Activated CD4-positive, alpha-beta T cell treated with anti-CD3 and anti-CD28 coated beads, Interleukin-2, amount 50 U/mL, for 4 hours (primary cell): ENCODE measurements at regions not wholly inside any gene's neighbourhood (a gene's known extent, or its start where the extent isn't known, plus 50 kb on each side); places are given as distances from the start of the nearest gene placed in this dataset.

ENCODE experiments used
- DNase-seq, 2 experiments: peaks; one replicate each; pipeline ENCODE4 v3.0.0-alpha.2; 2020

DNA sequence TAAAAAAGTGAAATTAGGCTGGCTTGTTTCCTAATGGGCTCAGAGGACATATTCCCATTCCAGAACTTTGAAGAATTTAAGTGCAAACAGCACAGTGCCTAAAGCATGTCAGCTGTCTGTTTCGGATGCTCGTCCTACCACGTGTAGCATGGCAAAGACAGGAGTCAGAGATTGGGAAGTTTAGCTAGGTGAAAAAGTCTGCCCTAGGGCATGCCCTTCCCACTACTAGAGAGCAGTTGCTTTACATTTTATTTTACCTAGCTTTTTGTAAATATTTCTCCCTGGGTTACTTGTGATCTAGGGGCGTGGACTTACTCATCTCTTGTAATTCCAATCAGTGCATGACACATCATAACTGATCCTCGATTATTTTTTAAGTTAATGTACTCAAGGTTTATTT, 111.1 kb downstream of the LMO4 start:
- DNase-seq, result no peak

DNA sequence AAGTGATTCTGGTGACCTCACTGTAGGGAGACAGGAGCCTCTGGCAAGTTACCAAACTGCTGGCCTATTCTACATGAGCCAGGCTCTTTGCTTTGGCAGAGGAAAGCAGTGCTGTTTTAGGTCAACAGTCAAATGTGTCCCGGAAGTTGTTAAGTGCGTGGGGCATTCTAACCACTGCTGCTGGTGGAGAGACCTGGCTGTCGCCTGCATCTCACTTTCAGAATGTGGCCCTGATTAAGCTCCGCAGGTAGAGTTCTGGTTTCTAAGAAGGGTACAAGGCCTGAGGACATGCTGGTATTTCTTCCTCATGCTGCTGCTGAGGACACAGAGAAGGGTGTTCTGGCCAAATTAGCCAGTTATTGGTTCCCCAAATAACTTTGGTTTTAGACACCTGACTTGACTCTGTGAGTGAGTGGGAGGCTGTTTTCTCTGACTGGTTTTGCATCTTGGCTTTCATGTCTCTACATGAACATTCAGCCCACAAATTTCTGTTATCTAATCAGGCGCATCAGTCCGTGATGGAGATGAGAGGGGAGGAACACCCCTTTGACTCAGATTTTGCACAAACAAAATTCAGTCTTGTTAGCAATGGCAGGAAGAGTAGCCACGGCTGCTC, 120.8 kb downstream of the LMO4 start:
- no peak for DNase-seq

DNA sequence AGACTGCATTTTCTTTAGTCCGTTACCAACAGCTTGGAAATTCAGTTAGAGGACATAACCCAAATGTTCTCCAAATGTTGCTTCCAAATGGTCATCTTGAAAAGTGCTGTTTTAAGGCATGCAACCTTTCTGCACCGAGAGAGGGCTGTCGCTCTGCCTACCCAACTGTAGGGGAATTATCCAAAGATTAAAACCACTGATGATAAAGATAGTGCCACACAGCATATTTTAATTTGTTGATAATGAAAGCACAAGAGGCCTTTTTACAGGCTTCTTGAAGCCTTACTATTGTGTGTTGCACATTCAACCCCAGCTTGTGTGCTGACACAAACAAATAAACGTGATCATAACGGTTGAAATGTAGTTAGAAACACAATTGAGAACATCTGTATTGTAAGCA, 121.5 kb downstream of the LMO4 start:
- DNase-seq, result no peak

DNA sequence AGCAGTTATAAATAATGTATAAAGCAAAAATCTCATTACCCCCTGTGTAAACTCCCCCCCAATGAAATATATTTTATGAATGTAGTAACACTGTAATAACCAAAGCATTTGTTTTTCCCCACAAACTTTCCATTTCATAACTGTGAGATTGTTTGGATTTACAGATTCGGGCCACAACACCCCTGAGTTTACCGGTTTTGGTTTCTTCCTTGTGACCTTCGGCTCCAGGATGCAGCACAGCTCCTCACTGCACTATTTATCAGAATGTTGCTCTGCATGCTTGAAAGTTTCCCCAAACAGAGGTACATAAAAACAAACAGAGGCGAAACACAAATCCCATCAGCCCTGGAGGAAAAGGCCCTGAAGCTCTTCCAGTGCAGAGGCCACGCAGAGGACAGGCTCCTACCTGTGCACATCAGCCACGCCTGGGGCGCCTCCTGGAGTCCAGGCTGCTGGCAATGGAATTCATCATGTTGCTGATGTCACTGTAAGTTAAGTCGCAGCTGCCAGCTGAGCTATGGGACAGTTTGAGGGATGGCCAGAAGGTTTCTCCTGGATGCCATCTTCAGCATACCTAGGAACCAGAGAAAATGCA, 122.0 kb downstream of the LMO4 start:
- DNase-seq, result peak in 1 of 2 experiments; percentile 14

DNA sequence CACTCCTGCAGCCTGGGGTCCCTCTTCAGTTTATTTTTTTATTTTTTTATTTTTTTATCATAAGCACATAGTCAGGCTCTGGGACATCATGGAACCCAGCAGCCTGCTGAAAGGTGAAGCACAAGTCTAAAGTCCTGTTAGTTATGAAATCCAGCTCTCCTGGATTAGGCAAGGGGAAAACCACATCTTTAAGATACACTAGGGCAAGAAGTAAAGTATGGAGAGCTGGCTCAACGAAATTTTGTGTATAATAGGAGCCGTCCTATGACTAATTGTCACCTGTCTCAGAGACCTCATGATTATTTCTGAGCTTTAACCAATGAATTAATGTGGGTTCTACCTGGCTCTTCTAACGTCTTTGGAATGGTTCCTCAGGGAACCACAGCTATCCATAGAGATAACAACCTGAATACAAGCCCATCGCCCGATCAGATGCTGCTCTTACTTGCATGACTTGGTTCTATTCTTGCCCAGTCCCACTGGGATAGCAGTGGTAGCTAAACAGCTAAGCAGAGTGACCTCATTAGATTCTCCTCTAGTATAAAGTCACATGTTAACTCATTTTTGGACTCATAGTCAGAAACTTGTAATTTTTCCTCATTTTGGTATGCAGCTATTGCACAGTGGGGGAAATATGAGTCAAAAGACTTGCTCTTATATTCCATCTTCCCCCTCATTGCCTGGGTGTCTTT, 122.7 kb downstream of the LMO4 start:
- DNase-seq, result no peak

DNA sequence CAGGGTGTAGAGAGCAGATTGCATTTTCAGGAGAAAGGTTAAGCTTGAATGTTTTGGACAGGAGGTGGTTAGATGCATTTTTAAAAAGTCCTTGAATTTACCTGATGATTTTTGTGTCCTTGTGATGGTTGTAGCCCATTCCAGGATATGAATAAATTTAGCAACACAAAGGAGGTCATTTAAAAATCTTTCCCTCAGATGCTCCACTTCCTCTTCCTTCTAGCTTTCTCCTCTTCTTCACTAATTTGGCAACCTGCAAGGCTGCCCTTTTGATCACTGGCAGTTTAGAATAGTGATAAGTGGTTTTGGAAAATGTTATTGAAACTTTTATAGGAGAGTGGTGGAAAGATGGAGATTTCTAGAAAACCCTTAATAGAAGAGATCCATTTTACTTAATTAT, 124.0 kb downstream of the LMO4 start:
- DNase-seq, result no peak

DNA sequence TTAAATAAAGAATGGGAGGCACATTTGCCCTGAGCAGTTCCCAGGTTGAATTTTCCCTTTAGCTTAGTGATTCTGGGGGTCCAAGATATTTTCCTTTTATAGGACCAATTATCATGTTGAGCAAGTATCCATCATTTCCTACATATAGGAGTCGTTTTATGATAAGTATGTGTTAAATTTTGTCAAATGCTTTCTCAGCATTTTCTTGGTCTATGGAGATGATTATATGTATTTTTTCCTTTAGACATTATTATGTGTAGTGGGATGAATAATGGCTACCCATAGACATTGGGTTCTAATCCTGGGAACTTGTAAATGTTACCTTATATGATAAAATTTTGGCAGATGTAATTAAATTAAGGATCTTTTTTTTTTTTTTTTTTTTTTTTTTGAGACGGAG, 128.7 kb downstream of the LMO4 start:
- DNase-seq, result no peak

DNA sequence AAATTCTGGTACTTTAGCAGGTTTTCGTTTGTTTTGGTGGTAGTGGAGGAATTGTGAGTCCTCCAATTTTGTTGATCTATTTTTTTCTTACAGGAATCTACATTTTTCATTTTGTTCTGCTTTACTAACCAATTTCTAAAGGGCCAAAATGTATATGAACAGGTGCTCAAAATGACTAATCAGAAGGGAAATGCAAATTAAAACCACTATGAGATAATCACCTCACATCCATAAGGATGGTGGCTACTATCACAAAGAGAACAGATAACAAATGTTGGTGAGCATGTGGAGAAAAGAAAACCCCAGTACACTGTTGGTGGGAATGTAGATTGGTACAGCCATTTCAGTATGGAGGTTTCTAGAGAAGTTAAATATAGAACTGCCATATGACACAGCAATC, 134.2 kb downstream of the LMO4 start:
- DNase-seq, result no peak

DNA sequence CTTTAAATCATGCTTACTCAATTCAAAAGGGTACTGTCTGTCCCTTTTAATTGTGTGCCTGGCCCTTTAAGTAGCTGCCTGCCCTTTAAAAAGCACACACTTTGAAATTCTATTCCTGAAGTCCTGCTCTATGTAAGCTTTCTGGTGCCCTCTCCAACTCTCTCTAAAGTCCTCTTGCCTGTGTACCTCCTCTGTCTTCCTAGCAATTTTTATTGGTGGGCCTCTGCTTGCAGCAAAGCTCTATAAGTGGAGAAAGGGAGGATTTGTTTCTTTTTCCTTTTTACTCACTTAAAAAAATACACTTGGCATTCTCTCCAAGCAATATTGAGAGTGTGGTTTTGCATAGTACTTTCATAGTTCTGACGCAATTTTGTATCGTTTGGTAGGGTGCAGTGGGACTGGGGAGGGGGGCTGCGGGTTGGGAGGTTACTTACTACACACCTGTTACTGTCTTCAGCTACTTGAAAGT, 135.4 kb downstream of the LMO4 start:
- DNase-seq, result no peak

DNA sequence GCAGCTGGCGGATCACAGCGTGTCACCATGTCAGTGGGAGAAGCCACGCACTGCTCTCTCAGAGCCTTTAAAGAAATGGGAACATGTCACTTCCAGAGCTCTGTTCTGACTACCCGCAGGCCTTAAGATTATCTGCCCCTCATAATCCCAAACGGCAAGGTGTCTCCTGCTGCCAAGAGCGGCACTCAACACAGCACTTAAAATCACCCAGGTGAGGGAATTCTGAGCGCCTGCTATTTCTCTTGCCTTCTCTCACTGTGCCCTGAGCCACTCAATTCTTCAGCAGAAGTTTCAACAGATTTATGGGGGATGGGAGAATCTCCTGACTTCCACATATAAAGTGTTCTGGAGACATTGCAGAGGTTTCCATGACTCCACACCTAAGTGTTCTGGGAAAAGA, 137.9 kb downstream of the LMO4 start:
- no peak for DNase-seq

DNA sequence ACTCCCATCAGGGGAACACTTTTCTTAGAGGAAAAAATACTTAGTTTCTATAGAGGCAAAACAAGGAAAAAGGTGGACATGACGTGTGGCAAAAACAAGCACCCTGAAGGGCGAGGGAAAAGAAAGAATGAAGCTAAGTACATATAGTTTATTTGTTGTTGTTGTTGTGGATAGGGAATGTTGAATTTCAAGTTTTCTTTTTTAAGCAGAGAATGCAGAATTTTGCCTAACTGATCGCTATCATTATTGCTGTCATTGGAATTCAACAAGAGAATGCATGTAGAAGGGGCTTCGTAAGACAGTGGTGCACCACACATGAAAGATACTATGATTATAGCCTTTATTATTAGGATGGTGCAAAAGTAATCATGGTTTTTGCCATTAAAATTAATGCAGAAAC, 144.0 kb downstream of the LMO4 start:
- no peak for DNase-seq

DNA sequence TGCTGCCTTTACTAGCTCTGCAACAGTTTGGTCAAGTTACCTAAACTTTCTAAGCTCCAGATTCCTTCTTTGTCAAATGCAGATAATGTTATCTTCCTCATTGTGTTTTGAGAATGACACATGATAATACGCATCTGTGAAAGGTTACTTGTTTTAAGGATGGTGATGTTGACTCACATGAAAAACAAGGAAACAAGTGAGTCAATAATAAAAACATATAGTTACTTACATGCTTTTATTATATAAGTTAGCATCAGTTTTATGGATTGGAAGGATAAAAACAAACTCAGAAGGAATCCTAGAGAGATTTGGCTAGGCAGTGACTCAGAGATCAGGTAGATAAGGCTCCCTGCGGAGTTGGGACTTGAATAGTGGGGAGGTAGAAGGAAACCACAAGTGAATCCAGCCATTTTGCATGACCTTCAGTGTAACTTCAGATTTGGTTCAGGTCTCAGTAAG, 144.6 kb downstream of the LMO4 start:
- no peak for DNase-seq

DNA sequence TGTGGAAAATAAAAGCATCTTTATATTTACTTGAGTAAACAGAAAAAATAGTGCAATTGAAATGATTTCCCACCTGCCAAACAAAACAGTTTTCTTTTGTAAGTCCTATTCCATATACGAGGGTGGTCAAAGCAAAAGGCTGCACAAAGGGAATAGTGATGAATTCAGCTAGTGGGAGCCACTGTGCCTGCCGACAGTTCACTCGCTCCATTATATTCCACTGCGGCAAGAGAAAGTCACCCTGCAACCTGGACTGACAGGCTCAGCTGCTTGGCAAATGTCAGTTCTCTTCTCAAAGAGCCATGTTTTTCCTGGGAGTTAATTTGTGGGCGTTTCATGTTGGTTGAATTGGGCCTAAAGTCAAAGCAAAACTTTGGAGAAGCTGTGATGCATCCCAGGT, 145.4 kb downstream of the LMO4 start:
- DNase-seq, result no peak

DNA sequence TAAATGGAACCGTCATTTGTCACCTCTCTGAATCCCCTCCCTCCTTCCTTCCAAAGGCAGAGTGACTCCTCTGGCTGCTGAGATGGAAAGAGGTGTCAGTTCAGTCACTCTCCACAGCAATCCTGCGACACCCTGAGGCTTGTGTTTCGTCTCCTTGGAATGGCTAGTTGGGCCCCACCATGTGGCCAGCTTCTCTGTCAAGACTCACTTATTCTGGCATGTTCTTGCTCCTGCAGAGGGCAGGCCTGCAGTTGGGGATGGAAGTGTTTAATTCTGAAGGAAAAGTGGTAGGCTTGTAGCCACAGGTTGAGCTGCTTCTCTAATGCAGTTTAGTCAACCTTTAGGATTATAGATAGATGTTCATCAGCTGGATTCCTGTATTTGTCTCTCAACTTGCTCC, 149.6 kb downstream of the LMO4 start:
- DNase-seq, result no peak

DNA sequence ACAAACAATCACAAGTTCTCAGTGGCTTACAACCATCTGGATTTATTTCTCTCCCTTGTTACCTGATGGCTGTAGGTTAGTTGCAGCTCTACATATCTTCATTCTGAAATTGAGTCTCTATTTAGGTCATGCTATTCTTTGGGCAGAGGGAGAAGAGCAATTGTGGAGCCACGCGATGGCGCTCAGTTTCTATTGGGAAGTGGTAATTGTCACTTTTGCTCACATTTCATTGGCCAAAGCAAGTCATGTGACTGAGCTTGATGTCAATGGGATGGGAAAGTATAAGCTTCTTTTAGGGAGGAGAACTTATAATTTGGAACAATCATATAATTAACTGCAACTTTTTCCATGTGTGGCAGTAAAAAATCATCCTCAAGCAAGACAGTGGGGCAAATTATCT, 166.5 kb downstream of the LMO4 start:
- DNase-seq, result no peak

DNA sequence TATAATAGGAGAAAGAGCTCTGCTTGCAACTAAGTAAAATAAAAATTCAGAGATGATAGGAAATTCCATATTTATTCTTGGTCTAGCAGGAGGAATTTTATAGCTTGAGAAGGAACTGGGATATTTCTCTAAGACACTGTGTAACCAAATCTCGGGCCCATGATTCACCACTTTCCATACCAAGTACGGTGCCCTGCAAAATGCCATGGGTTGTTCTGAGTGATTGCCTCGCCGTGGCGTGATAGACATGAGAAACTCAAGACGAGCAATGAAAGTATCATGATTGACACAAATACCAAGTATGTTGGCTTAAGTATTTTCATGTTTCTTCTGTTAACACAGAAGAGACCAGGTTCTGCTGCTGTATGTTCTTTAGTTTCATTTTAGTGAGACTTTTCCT, 167.2 kb downstream of the LMO4 start:
- no peak for DNase-seq

DNA sequence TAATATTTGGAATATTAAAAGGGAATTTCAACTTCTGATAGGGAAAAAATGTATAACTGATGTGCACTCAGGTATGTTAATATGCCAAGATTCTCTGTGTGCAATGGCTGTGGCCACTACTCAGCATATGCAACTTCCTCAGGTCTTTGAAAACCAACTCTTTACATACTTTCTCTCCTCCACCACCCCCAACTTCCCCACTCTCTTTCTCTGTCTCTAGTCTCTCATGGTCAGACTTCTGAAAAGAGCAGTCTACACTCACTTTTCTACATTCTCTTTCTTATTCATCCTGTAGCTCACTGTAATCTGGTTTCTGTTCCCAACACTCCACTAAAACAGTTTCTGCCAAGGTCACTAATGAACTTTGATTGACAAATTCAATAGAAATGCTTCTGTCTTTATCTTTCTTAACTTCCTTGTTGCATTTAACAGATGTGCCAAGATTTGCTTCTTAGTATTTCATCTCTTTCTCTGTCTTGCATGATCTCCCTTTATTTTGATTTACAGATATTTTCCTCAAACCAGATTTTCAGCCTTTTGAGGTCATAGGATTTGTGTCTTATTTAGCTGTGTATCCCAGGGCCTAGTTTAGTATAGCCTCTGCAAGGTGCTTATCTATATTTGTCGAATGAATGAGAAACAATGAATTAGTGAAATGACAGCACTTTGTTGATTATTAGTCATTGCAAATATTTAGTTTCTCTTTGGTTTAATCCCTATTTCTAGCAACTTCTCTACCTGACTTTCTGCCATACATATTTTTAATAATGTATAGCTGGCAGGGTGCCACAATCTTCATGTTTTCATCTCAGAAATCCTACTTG, 168.9 kb downstream of the LMO4 start:
- DNase-seq, result no peak

DNA sequence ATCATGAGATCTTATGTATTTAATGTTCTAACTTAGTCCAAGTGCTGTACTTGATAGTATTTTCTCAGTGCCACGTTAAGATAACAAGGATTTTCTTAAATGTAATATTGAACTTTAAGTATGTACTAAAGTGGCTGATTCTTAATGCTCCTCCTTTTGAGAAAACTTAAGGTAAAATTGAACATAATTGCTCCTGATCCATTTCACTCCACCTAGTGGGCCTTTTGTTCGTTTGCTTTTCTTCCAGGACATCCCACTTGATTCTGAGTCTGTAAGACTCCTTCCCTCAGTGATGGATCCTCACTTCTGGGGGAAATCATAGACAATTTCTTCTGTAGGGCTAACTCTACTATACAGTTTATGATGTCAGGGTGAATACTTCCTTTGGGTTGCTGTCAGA, 173.1 kb downstream of the LMO4 start:
- no peak for DNase-seq

DNA sequence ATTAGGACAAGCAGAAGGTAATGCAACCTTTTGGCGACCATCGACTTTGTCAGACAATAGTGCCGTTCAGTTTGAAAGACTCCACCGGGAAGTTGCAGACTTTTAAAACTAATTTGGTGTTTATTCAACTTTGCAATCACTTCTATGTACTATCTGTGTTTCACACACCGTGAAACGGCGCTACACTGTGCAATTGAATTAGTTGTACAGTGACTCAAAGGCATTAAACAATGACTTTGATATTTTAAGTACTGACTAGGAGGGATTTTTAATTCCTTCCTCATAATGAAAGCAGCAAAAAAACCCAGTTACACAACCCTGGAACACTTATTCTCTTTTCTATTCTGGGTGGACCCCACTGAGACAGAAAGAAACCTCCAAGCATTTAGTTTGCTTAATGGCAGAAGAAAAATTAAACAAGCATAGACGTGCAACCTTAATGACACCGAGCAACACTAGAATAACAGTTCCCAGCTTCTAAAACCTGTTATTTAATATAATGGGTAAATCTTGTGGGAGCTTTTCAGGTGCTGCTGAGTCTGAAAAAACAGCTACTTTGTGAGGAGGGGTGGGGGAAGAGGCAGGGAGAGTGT, 176.8 kb downstream of the LMO4 start:
- DNase-seq, result no peak

DNA sequence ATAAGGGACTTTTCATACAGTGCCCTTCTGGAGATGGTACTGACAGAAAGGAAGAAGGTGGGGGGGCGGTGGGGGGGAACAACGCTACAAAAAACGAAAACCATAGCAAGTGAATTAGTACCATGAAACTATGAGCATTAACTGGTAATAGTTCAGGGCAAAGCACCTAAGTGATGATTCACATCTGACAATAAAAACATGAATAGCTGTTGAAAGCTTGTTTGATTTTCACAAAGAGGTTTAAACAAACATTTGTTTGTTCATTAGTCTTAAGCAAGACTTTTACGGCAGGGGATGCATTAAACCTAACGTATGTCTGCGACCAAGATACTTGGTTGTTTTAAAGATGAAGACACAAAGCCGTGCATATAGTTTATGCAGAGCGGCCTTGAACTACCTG, 177.5 kb downstream of the LMO4 start:
- DNase-seq, result no peak

DNA sequence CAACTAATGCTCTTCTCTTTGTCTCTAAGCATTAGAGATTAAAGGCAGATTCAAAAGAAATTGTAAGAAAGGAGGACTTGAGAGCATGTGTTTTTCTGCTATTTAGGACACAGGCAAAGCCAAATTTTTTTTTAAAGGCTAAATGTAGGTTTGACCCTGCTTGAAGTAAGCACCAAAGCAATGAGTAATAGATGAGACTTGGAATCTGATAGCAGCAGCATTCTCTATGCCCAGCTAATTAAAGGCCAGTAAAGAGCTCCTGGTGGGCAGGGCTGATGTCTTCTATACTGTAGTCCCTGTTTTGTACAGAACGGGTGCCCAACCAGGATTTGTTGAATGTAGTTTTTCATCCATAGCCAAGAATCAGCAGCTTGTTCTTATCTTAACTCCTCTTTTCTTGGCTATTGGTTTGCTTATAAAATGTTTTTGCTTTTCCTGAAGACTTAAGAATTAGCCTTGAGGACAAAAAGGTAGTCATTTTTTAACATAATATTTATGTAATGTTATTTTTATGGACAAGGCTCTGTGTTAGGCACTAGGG, 179.6 kb downstream of the LMO4 start:
- no peak for DNase-seq

DNA sequence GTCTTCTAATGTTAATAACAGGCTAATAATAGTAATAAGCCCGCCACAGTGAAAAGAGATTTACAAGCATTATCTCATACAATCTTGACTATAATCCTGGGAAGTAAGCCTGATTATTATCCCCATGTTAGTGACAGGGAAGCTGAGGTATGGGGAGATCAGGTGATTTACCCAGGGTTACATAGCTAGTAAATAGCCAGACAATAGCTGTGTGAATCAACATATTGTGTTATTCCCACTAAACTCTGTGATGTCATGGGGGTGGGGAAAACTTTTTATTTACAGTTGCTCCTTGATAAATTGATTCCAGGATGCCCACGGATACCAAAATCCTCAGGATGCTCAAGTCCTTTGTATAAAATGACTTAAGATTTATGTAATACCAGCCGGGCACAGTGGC, 181.9 kb downstream of the LMO4 start:
- no peak for DNase-seq

DNA sequence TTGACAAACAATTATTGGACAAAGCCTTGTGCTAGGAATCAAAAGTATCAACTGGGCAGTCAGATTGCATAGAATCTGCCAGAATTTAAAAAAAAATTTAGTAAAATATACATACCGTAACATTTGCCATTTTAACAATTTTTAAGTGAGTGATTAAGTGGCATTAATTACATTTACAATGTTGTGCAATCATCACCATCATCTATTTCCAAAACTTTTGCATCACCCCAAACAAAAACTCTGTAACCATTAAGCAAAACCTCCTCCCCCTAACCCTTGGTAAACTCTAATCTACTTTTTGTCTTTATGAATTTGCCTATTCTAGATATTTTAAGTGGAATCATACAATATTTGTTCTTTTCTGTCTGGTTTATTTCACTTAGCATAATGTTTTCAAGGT, 182.8 kb downstream of the LMO4 start:
- DNase-seq, result no peak
